DMS79 treated with DMSO at 0.1 percent for 48 hours (cell line): ENCODE measurements at regions not wholly inside any gene's neighbourhood (a gene's known extent, or its start where the extent isn't known, plus 50 kb on each side); places are given as distances from the start of the nearest gene placed in this dataset.

ENCODE experiments used
- DNase-seq: peaks from one replicate; lab custom pipeline; 2025; lab: John Stamatoyannopoulos, UW

DNA sequence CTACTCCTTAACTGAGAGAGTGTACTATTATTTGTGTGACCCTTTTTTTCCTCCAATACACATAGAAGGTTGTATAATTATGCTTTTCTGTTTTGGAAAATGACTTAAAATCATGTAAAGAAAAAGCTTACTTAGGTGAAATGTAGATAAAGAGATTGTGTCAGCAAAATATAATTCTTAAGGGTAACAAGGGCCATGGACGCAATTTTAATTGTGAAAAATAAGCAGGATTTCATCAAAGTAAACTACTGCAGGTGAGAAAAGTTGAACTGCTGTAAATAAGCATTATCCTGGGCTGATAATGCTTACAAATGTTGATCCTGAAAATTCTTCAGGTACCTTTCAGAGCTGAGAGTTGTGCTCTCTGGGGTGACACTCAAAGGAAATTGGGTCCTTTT, 141.5 kb downstream of the RPIA start:
- DNase-seq = no peak

DNA sequence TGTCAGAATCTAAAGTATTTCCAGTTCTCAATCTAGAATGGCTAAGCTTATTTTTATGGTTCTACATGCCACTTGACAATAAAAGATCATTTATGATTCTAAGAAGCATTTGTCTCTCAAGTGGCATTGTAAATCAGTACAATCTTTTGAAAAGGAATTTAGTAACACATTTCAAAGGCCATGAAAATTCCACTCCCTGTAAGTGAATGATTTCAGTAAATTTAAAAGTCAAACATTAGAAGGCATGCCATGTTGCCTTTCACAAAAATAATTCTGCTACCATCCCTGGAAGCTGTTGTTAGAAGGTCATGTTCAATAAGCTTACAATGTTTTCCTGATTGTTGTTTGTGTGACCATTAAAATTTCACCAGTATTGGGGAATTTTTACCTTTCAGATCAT, 142.9 kb downstream of the RPIA start:
- no peak for DNase-seq

DNA sequence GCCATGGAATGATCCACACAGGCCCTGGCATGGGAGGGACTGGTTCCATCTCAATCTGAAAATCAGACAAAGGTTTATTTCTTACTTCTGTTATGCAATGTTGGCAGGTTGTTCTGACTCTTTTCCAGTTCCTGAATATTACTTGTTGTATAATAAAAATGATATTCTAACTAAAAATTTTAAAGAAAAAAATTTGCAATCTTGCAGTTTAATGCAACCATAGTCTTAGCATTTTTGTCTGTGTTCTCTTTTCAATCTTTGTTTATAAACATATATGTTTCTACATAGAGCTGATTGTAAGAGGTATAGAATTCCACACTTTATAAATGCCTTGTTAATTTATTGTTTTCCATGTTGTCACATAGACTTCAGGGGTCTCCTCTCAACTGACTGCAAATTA, 143.4 kb downstream of the RPIA start:
- no peak for DNase-seq

DNA sequence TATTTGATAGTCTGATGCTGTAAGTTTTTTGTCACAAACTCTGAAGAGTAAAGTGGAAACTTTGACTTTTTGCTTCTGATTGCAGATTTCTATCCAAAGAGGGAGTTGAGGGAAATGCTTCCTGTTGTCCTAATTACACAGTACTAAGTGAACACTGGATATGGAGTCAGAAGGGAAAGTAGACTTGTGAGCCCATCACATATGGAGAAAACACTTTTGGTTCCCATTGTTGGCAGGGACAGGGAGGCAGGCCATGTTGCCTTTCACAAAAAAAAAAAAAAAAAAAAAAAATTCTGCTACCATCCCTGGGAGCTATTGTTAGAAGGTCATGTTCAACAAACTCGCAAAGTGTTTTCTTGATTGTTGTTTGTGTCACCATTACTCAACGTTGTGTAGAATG, 144.3 kb downstream of the RPIA start:
- no peak for DNase-seq

DNA sequence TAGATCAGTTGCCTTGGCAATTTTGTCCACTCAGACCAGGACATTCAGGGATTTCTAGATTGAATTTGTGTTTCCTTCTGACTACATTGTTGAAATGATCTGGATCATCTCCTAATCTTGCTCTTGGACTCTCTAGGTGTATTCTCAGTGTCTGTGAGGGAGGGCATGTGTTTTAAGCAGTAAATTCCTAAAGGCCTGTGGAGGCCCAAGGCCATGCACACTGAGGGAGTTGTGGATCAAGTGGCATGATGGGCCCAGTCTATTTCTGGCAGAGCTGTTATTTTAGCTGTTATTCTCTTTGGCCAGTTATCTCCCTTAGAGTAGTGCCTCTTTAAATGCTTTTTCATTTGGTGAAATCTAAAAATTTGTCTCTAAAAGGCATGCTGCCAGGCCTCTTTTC, 144.9 kb downstream of the RPIA start:
- no peak for DNase-seq

DNA sequence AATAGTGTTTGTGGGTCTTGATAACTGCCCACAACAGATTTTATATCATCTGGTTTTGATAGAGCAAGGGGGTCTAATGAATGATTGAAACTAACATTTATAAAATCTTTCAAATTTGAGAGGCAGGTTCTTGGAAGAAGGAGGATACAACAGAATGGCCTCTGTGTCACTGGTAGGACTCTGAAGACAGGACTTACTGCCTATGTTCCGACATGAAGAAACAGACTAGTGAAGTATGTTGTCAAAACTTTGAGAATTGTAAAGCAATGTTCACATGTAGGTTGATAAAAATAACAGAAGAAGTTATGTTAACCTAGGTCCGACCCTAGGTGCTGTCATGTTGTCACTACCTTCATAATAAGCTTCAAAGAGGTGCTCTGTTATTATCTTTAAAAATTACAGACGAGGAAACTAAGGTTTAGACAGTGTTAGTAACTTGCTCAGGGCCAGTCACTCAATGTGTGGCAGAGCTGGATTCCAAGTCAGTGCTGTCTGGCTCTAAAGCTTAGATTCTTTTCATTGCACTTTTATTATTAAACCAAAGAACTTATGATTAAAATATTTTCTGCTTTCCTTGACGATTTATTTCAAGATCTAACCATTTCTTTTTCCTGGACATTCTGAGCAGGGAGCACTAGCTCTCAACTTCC, 146.2 kb downstream of the RPIA start:
- DNase-seq = no peak

DNA sequence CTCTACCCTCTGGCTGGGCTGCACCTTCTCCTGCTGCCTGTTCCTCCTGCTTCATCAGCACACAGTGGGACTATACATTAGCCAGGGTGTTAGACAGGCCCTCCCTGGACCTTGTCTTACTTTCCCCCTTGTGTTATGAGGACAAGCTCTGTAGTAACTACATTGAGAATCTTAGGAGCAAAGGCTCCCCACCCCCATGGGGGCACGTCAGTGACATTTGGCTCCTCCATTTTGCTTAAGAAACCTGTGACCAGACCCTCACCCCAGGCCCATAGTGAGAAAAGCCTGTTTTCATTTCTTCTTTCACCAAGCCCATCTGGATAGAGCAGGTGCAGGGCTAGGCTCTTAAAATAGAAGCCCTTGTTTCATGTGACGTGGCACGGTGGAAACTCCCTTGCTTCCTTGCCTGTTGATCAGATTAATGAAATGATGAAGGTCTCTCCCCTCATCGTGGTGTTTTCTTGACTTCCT, 146.7 kb downstream of the RPIA start:
- DNase-seq = no peak

DNA sequence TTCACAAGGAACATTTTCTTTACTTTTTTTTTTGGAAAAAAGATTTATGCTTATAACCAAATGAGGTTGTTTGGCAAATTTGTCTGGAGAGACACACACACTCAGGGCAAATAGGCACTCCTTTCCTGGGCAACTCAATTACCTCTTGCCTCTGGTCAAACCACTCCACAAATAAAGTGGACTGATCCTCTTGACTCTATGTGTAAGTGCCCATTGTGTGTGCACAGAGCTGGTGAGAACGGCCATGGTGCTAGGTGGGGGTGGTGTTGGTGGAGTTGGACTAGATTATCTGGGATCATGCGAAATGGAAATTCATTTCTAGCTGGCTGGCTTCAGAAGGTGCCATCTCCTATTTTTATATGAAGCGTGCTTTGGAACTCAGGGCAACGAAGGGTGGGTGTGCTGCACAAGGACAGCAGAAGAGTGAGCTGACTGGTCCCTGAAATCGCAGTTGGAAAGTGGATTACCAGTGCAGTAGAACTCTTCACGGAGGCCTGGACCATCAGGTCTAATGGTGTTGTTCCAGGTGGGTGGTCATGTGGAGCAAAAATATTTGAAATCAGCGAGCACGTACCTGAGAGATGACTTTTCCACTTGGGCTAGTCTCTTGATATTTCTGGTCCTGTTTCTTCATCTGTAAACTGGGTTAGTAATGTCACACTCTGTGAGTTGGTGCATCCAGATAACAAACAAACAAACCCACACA, 149.9 kb downstream of the RPIA start:
- no peak for DNase-seq

DNA sequence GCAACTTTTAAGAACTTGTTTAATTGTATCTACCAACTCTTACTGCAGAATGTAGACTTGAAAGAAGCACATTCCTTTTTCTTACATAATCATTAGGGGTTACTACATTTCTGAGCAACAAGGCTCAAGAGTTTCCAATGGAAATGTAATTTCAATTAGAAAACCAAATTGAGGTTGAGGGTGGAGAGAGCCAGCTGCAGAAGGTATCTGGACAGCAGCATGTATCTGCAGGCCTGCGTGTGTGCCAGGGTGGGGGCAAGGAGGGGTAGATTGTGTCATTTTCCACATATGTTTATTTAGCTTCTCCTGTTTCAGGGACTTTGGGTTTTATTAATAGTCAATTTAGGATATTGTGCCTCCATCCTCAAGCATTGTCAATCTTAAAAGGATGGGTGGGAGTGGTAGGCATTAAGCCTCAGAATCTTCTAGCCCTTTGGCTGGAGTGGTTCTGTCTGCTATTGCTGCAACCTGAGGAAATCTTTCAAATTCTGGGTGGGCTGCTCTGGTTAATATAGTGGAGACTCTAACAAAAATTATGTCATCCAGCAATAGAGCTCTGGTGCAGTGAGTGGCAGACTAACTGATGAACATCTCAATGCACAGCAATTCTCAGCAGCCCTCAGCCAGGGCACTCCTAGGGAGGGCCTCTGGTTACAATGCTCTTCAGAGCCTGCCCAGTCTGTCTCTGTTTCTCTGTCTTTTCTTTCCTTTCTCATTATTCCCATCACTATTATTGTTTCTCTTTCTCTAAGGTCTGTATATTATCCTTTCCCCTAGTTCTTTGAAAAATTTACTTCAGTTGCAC, 151.4 kb downstream of the RPIA start:
- no peak for DNase-seq

DNA sequence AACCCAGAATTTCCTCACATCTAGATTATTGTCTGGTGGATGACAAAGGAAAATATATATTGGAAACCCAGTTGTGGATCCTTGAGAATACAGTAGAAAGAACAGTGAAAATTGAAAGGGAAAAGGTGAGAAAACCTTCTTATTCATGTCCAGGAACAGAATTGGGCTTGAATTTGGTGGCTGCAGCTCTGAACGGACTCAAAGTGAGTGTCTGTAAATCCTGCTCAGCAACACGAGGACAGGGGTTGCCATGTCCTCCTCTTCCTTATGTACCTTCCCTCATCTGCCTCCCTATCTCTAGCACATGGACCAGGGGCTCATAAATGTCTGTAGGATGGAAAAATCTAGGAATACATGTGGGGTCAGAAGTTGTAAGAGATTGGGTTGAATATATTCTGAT, 152.2 kb downstream of the RPIA start:
- DNase-seq = no peak

DNA sequence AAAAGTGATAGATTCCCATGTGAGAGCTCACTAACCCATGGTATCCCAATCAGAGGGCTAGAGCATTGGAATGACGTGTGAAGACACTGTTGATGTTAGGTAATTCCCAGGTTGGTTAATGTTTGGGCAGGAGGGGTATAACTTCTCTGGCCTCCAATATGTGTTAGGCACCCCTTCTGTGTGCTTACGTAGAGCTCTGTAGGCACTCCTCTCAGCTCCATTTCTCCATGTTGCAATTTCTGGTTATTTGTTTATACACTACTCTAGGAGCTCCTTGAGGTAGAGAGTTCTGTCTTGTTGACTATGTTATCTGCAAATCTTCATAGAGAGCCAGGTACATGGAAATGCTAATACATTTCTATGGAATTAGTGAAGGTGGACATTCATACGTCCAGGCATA, 153.5 kb downstream of the RPIA start:
- DNase-seq = no peak

DNA sequence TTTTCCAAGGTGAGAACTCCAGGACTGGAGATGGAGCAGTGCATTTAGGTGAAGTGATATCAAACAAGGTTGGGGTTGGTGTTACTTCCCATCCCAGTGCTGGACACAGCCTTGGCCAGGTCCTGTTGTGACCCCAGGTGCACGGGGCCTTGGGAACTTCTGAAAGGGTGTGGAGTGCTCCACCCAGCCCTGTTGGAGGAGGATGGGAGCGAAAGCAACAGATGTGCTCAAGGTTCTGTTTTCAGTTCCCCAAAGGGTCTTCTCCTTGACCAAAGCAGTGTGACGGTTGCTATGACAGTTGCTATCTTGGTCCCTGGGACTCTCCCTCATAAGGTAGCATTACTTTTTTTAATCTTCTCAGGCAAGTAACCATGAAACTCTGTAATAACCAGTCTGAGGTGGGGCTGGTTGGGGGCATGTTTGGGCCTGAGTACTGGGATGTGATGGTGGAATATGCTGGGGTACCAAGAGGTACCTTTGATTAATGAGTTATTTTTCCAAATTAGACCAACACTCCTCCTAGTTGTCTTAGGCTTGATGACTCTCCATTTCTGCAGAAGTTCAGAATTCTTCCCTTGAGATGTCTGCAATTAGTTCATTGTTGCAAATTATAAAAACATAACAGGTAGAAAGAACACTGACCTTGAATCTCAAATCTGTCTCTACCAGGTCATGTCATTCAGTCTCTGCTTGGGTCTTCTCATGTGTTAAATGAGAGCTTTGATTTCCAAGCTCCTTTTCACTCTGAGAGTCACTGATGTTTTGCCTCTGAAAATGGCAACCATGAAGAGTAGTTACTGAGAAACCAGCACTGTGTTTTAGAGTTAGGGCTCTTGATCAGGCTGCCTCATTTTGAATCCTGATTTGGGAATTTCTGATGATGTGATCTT, 154.5 kb downstream of the RPIA start:
- no peak for DNase-seq

DNA sequence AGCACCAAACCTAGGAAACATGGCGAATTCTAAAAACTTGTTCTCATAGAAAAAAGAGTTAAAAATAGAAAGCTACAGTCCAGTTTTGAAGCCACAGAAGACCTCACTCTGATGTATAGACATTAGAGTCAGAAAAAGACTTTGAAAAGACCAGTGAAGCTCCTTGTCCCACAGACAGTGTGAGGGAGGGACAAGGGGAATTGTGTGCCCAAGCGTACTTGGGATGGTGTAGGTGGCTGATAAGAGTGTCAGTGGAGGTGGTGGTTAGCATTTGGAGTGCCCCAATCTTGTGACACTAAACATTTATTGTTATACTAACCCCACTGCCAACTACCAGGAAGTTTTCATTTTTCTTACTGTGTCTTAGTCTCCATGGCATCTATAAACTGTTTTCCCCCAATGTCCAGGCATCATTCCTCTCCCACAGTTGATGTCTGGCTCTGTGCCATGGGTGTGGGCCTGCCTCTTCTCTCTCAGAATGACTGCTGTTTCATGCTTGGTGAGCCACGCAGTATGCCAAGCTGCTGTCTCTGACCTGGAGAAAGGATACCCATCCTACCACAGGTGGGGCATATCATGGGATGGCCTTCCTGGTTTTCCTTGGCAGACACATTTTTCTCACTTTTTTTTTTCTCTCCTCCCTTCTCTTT, 161.4 kb downstream of the RPIA start:
- DNase-seq = no peak

DNA sequence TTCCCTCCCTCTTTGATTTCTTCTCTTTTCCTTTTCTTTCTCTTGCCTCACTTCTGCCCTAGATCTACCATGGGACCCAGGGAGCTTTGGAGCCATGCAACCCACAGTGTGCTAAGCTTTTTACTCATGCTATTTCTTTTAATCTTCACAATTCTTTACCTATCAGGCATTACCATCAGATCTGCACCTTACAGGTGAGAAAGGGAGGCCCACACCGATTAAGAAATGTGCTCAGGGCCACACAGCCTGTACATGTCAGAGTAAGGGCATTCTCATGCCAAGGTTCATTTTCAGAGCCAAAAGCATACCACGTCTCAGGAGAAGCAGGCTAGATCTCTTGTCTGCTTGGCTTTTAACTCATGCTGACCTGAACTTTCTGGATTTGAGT, 161.9 kb downstream of the RPIA start:
- DNase-seq = no peak

DNA sequence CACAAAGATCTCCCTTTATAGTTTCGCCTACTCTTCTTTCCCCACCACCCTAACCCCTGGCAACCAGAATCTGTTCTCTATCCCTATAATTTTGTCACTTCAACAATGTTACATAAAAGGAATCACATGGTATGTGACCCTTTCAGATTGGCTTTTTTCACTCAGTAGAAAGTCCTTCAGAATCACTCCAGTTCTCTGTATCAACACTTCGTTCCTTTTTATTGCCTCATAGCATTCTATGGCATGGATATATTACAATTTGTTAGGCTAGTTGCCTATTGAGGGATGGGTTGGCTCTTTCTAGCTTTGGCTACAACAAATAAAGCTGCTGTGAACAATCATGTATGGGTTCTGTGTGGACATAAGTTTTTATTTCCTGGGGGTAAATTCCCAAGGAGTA, 163.1 kb downstream of the RPIA start:
- no peak for DNase-seq

DNA sequence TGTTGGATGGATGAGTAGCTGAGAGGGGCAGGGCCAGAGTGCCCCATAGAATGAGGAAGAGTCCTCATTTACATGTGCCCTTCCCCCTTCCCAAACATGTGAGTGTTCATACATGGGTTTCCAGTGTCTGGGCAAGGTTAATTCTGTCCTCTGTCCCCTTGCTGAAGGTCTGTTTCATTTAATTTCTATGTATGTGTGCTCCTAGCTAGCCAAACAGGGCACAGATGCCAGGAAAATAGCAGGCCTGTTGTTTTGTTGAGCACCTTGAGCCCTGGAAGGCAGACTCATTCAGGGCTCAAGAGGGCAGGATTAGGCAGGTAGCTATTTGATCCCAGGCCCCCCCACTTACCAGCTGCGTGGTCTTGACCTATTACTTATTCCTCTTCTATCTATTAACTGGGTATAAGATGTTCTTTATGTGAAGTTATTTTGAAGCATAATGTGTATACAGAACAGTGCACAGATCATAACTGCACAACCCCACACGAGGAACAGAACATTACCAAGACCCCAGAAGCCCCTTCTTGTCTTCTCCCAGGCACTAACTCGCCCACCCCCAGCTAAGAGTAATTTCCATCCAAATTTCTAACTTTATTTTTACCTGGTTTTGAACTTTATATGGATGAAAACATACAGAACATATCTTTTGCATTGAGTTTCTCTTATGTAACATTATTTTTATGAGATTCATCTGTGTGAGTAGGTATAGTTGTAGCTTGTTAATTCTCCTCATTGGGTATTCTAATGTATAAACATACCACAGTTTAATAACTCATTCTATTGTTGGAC, 164.3 kb downstream of the RPIA start:
- no peak for DNase-seq

DNA sequence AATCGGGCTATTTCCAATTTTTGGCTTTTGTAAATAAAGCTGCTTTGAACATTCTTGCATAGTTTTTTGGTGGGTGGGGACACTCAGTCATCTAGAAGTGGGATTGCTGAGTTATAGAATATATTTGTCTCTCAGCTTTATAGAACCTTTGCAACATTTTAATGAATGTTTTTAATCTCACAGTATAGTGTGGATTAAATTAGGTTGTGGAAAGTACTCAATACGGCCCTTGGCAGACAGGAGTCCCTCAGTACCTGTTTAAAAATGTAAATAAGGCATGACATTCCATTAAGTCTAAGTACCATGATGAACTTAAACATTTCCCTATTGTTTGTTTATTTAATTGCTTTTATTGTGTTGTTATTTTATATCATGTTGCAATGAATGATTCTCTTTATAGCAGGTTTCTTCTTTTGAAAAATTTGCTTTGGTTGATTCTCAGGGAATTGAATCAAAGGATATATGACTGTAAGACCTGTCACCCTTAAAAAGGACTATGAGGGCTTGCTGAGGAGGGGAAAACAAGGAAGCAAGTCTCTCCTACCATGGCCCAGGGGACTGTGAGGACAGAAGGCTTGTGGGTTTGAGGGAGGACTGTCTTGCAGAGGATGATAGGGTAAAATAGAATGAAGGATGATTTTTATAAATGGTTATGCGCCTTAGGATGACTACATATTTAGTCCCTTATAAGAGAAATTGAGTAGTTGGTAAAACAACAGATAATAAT, 165.1 kb downstream of the RPIA start:
- DNase-seq = no peak

DNA sequence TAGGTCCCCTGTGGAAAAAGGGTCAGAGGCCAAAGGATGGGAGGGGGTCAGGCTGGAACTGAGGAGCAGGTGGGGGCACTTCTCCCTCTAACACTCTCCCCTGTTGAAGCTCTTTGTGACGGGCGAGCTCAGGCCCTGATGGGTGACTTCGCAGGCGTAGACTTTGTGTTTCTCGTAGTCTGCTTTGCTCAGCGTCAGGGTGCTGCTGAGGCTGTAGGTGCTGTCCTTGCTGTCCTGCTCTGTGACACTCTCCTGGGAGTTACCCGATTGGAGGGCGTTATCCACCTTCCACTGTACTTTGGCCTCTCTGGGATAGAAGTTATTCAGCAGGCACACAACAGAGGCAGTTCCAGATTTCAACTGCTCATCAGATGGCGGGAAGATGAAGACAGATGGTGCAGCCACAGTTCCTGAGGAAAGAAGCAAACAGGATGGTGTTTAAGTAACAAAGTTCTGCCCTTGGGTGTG, 165.8 kb downstream of the RPIA start:
- DNase-seq = no peak

DNA sequence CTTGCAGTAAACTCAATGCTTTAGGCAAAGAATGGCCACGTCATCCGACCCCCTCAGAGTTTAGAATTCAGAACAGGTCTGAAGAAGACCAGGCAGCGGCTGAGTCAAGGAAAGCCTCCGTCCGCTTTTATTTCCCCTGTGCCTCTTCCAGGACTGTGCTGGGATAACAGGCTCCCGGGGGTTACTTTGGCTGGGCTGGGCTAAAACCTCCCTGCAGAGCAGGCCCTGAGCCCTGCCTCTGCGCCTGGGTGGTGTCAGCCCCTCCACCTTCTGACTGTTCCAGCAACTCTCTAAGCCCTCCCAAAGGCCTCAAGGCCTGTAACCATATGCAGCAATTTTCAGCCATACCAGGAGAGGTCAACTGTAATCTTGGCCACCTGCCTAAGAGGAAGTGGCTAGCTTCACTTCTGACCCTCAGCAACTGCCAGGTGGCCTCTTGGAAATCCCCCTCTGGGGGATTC, 166.5 kb downstream of the RPIA start:
- DNase-seq = no peak

DNA sequence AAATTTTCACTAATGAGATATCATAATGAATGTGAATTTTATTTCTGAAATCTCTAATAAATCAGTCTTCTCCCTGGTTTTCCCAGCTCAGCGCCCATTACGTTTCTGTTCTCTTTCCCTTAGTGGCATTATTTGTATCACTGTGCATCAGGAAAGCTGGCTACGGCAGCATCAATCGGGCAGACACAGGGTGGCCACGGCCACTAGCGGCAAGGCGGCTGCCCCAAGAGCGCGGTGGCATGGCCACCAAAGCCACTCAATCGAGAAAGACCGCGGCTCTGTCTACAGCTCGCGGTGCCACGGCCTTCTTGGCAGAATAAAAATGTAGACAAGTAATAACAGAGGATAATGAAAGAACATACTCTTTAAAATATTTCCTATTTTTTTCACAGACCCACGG, 168.0 kb downstream of the RPIA start:
- no peak for DNase-seq
